GM12892 (cell line): ENCODE measurements at regions not wholly inside any gene's neighbourhood (a gene's known extent, or its start where the extent isn't known, plus 50 kb on each side); places are given as distances from the start of the nearest gene placed in this dataset.

Experiments
- DNase-seq: peaks from one replicate; pipeline ENCODE4 v3.0.0; 2011; ENCODE audit not compliant: insufficient read length
- FAIRE-seq: peaks from 2 replicates; lab custom pipeline; 2011; peaks lifted over from hg19 to GRCh38; lab: Jason Lieb, UNC
- POLR2A ChIP-seq: IDR thresholded peaks from 2 replicates; pipeline ENCODE4 v1.6.1; 2011; ENCODE audit warnings: low read depth, low read length, control low read depth
- POLR2AphosphoS5 ChIP-seq: IDR thresholded peaks from 2 replicates; pipeline ENCODE4 v1.6.1; 2011; ENCODE audit warnings: low read depth, low read length, control low read depth
- TAF1 ChIP-seq: IDR thresholded peaks from 2 replicates; pipeline ENCODE4 v1.6.1; 2011; ENCODE audit warnings: low read depth, mild to moderate bottlenecking, control low read depth, low read length, borderline replicate concordance

DNA sequence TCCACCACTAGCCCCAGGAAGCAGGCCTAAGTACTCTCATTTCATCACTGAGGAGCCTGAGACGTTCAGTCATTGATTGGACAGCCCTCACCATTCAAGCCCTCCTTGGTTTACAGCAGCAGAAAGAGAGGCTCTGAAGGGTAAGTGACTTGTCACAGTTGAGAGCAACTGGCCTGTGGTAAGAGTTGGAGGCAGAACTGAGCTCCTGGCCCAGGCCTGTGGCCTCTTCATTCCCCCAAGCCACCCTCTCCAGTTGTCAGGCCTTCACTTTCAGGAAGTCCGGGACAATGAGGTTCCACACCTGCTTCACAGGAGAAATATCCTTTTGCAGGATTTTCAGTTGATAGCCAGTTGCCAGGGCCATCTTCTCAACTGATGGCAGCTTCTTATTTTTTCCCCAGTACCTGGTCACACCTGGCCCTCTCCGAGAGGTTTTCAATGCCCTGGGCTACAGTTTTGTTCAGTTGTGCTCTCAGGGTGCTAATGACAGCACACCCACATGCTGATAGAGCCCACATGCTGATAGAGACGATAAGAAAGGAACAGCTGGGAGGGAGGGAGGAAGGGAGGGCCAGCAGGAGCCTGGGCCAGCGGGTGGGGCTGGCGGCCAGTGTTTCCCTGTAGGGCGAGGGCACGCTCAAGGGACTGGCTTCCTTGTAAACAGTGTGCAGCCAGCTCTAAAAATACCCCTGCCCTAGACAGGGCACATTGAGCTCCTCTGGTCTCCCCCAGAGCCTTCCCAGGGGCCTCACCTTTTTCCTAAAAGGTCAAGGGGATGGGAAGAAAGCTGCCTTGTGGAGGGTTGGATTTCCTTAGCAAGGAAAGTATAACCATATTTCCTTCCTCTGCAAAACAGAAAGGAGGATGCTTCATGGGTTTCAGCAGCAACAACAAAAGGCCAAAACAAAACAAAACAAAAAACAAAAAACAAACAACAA is 112.7 kb upstream of the JUN start:
- TF ChIP-seq POLR2AphosphoS5: no peak
- no peak for TF ChIP-seq TAF1
- no peak for TF ChIP-seq POLR2A
- DNase-seq (no peak), FAIRE-seq (no peak)

DNA sequence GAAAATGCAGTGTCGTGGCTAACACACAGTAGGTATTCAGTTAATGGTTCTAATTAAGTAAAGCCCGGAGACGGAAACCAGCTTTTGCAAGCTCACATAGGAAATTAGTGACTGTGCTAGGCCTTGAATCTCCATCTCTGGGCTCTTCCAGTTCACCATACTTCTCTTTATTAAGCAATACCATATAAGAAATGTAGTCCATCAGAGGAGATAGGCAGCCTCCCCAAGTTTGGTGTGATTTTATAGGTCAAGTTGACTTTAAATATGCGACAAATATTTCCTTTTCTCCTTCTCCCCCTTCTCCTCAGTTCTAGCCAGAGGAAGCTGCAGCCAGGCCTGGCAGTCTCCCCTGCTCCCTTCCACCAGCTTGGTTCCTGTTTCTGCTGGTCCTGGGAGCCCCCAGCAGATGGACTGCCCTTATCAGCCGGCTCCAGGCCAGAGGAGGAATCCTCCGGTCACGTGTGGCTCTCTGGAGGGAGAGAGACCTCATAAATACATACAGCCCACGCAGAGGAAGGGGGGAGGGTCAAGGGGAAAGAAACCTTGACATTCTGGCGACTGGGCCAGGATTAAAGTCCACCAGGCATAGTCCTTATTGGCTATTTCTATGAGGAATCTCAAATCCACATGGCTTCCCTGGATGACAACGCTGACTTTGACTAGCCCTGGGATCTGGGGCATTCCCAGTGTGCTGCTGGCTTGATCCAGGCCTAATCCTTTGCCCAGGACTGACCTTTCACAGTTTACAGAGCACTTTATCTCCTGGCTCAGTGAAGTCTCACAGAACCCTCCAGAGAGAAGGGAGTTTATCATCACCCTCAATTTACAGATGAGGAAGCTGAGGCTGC is 115.1 kb upstream of the JUN start:
- DNase-seq: no peak
- no peak for FAIRE-seq
- TF ChIP-seq POLR2A: no peak
- no peak for TF ChIP-seq TAF1
- no peak for TF ChIP-seq POLR2AphosphoS5

DNA sequence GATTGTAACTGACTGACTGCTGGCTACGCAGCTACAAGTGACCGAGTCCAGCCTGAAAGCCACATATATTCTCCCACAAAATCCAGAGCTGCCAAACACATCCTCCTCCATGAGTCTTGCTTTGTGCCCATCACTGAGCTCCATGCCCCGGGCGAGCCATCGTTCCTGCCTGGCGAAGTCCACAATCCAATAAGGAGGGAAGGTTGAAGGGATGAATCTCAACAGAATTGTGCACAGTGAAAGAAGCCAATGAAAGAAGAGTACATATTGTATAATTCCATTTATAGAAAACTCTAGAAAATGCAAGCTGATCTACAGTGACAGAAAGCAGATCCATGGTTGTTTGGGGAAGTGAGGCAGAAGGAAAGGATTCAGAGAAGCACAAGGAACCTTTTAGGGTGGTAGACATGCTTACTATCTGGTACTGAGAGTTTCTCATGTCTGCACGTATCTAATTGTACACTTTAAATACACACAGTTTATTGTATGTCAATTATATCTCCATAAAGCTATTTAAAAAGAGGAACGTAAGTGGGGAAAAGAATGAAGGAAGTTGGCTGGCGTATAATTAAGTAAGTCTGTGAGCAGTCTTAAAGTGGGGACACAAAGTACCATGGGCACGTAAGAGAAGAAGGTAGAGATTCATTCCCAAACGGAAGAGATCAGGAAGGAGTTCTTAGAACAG is 115.9 kb upstream of the JUN start:
- DNase-seq: no peak
- TF ChIP-seq TAF1: no peak
- FAIRE-seq: no peak

- DNase-seq (no peak), FAIRE-seq (no peak)
- TF ChIP-seq POLR2A: no peak
- TF ChIP-seq TAF1: no peak
- TF ChIP-seq POLR2AphosphoS5: no peak
Observed at GRCh38 chr1:58900396-58900795, 116.5 kb upstream of the JUN start.

GRCh38 chr1:58901008-58901407 is 117.2 kb upstream of the JUN start:
- FAIRE-seq: no peak
- no peak for TF ChIP-seq POLR2AphosphoS5
- no peak for TF ChIP-seq POLR2A
- TF ChIP-seq TAF1: no peak
- no peak for DNase-seq

GRCh38 chr1:58902830-58903513 is 119.1 kb upstream of the JUN start:
- no peak for TF ChIP-seq POLR2A
- TF ChIP-seq POLR2AphosphoS5: no peak
- no peak for TF ChIP-seq TAF1
- FAIRE-seq: no peak
- no peak for DNase-seq

- 0 out of 2 replicates have a peak, but pooled peaks have one; percentile 10 for TF ChIP-seq TAF1
- peak; percentile 68; the same call in 1 of the 2 replicates for TF ChIP-seq POLR2A
- TF ChIP-seq POLR2AphosphoS5: peak; percentile 34; the same call in 1 of the 2 replicates
- FAIRE-seq (peak; percentile 71), DNase-seq (peak; percentile 66)
Observed at GRCh38 chr1:58903514-58904298, 119.9 kb upstream of the JUN start.

- no peak for TF ChIP-seq TAF1
- no peak for TF ChIP-seq POLR2A
- no peak for TF ChIP-seq POLR2AphosphoS5
- DNase-seq (no peak), FAIRE-seq (no peak)
Observed at GRCh38 chr1:58904299-58905125, 120.7 kb upstream of the JUN start.

DNA sequence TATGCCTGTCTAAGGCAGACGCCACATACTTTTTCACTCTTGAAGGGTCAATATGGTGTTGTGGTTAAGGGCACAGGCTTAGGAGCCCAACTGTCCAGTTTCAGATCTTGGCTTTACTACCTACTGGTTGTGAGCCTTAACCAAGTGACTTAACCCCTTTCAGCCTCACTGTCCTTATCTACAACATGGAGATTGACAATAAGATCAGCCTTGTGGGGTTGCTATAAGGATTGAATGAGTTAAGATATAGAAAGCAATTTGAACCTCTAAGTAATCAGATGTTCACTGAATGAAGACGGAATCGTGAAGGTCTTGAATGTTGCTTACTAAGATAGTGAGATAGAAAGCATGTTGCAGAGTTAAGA is 121.3 kb upstream of the JUN start:
- no peak for TF ChIP-seq POLR2AphosphoS5
- no peak for TF ChIP-seq TAF1
- no peak for TF ChIP-seq POLR2A
- FAIRE-seq: no peak
- DNase-seq: no peak
